ENCODE measurements at regions not wholly inside any gene's neighbourhood (a gene's known extent, or its start where the extent isn't known, plus 50 kb on each side); places are given as distances from the start of the nearest gene placed in this dataset.

- no peak for DNase-seq
Measured at GRCh38 chr2:120441744-120442471, 96.0 kb downstream of the INHBB start.

- DNase-seq, result no peak
Measured at GRCh38 chr2:120442541-120442922, 96.6 kb downstream of the INHBB start.

GRCh38 chr2:120442923-120443571 lies 97.1 kb downstream of the INHBB start:
- no peak for DNase-seq

GRCh38 chr2:120443946-120444345 lies 98.0 kb downstream of the INHBB start:
- no peak for DNase-seq

GRCh38 chr2:120444691-120445240 lies 98.8 kb downstream of the INHBB start:
- no peak for DNase-seq

- DNase-seq, result no peak
Measured at GRCh38 chr2:120445449-120446143, 99.7 kb downstream of the INHBB start.

GRCh38 chr2:120446236-120447126 lies 100.5 kb downstream of the INHBB start:
- no peak for DNase-seq

GRCh38 chr2:120447127-120447785 lies 101.3 kb downstream of the INHBB start:
- no peak for DNase-seq

GRCh38 chr2:120448436-120448835 lies 102.5 kb downstream of the INHBB start:
- DNase-seq, result no peak

GRCh38 chr2:120448961-120449810 lies 103.2 kb downstream of the INHBB start:
- no peak for DNase-seq

- no peak for DNase-seq
Measured at GRCh38 chr2:120450196-120450820, 104.4 kb downstream of the INHBB start.

- no peak for DNase-seq
Measured at GRCh38 chr2:120451334-120451733, 105.4 kb downstream of the INHBB start.

- no peak for DNase-seq
Measured at GRCh38 chr2:120452131-120452530, 106.2 kb downstream of the INHBB start.

GRCh38 chr2:120452945-120453634 lies 107.2 kb downstream of the INHBB start:
- no peak for DNase-seq

- no peak for DNase-seq
Measured at GRCh38 chr2:120453635-120453998, 107.7 kb downstream of the INHBB start.

GRCh38 chr2:120454654-120455385 lies 108.9 kb downstream of the INHBB start:
- no peak for DNase-seq

- DNase-seq, result no peak
Measured at GRCh38 chr2:120455390-120455789, 109.5 kb downstream of the INHBB start.

GRCh38 chr2:120456867-120457266 lies 110.9 kb downstream of the INHBB start:
- no peak for DNase-seq

GRCh38 chr2:120460511-120460910 lies 114.6 kb downstream of the INHBB start:
- DNase-seq, result no peak

All from T-helper 9 cell (primary cell).